Upper lobe of right lung (tissue), 1 donor: ENCODE measurements at regions not wholly inside any gene's neighbourhood (a gene's known extent, or its start where the extent isn't known, plus 50 kb on each side); places are given as distances from the start of the nearest gene placed in this dataset.

ENCODE experiments used
- ATAC-seq: fragments of 200-7000 bp; cut with Tn5 transposase; one replicate; pipeline ENCODE4 v1.9.1; 2020; ENCODE audit warnings: mild to moderate bottlenecking, moderate library complexity
- DNase-seq: peaks from one replicate; pipeline ENCODE4 v3.0.0-alpha.2; 2020
- H3K27ac ChIP-seq: fragments of 200-600 bp; one replicate; pipeline ENCODE4 v1.8.0; 2022
- H3K27me3 ChIP-seq: fragments of 200-600 bp; one replicate; pipeline ENCODE4 v1.8.0; 2022; ENCODE audit warnings: mild to moderate bottlenecking
- H3K36me3 ChIP-seq: fragments of 200-600 bp; one replicate; pipeline ENCODE4 v1.8.0; 2022
- H3K4me1 ChIP-seq: fragments of 200-600 bp; one replicate; pipeline ENCODE4 v1.8.0; 2022
- H3K4me3 ChIP-seq: fragments of 200-600 bp; one replicate; pipeline ENCODE4 v1.8.0; 2022; ENCODE audit warnings: mild to moderate bottlenecking
- H3K9me3 ChIP-seq: fragments of 200-600 bp; one replicate; pipeline ENCODE4 v1.8.0; 2022
- intact Hi-C: fragments of 100-400 bp; cut with DNase I; formaldehyde crosslinking; loops from one replicate; pipeline ENCODE4 v1.11.0; 2022
- TF ChIP-seq, protein P1 (sequence below): fragments of 200-600 bp; IDR thresholded peaks from one replicate; pipeline ENCODE4 v1.8.0; 2022; ENCODE audit warnings: antibody characterized with exemption
- donor health status: DM: no; HTN: yes; CAD: no; lungs with severe emphysema.

DNA sequence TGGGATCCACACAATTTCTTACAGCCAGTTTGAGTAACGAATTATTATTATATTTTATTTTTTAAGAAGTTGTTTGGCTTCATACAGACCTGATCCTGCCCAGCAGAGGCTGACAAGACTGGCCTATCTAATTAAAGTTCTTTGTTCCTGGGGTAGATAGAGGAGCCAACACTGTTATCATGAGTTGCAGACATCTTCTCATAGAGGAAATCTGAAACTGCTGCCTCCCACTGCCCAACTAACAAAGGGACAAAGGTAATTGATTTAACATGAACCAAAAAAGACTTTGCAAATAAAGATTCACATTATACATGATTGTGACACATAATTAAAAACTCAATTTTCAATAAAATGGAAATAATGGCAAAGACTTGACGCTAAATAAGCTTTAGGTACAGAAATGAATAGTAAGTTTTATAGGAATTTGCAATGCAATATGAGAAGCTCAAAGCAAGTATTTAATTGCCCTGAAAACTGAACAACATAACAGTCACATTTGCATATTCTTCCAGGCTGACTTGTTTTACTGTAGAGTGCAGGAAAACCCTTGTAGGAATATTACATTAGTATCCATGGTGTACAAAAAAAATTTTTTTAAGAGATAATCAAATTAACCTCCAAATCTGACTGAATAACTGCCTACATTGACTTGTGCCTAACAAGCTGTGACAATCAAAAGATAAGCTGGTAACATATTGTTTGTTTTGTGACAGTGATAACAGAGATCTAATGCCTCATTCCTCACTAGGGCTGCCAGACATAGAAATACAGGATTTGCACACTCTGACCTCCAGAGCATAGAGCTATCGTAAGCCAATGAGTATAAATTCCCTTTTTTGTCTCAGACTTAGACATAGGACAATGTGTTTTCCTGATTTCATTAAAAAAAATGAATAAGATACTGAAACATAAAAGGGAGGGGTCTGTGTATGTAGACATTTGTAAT lies 273.2 kb downstream of the MFSD1 start:
- TF ChIP-seq, protein P1, sequence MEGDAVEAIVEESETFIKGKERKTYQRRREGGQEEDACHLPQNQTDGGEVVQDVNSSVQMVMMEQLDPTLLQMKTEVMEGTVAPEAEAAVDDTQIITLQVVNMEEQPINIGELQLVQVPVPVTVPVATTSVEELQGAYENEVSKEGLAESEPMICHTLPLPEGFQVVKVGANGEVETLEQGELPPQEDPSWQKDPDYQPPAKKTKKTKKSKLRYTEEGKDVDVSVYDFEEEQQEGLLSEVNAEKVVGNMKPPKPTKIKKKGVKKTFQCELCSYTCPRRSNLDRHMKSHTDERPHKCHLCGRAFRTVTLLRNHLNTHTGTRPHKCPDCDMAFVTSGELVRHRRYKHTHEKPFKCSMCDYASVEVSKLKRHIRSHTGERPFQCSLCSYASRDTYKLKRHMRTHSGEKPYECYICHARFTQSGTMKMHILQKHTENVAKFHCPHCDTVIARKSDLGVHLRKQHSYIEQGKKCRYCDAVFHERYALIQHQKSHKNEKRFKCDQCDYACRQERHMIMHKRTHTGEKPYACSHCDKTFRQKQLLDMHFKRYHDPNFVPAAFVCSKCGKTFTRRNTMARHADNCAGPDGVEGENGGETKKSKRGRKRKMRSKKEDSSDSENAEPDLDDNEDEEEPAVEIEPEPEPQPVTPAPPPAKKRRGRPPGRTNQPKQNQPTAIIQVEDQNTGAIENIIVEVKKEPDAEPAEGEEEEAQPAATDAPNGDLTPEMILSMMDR: no peak
- H3K27me3 ChIP-seq: no peaks in the 10 kb centered on the region
- H3K4me3 ChIP-seq: no peak overlapping the region
- no peak for ATAC-seq
- no peak overlapping the region for H3K27ac ChIP-seq
- no peaks in the 10 kb centered on the region for H3K9me3 ChIP-seq
- intact Hi-C loops: no loop called here
- H3K36me3 ChIP-seq: no peaks in the 10 kb centered on the region
- H3K4me1 ChIP-seq: no peaks in the 10 kb centered on the region
- no peak for DNase-seq

DNA sequence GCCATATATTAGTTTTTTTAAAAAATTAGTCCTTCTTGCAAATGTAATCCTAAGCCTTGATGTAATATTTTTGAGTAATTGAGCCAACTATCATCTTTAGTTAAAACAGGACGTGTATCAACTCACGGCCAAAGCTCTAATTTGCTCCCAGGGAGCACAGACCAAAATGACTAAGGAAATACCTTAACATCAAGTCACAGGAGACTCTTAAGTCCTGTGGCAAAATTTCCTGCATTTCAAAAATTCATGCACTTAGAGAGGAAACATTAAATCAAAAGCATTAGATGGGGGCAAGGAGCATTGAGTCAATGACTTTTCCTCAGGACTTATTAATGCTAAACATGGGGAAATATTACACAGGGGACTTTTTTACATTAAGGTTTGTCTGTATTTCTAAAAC lies 276.0 kb downstream of the MFSD1 start:
- Histone ChIP-seq H3K9me3 (no peaks in the 10 kb centered on the region), H3K27me3 (no peaks in the 10 kb centered on the region), H3K4me1 (no peaks in the 10 kb centered on the region), H3K27ac (no peak overlapping the region), H3K36me3 (no peaks in the 10 kb centered on the region), H3K4me3 (no peak overlapping the region)
- TF ChIP-seq, protein P1: no peak
- ATAC-seq (no peak), DNase-seq (no peak)
- intact Hi-C loops: no loop called here

DNA sequence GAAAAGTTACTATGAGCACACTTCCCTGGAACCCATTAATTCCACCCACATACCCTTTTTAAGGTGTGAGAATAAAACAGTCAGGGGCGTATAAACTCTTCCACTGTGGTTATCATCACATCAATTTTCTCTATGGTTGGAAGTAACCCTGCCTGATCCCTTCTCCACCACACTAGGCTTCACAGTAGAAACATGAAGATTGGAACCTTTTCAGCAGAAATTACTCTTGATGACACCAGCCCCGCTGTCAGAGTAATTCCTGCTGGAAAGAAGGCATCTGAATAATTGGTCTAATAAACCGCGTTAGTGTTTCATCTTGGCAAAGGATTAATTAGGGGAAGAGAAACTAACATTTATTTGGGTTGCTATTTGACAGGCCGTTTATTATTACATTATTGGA lies 278.4 kb downstream of the MFSD1 start:
- intact Hi-C loops: no loop called here
- Histone ChIP-seq H3K36me3 (no peaks in the 10 kb centered on the region), H3K9me3 (no peaks in the 10 kb centered on the region), H3K27me3 (no peaks in the 10 kb centered on the region), H3K4me3 (no peak overlapping the region), H3K4me1 (no peaks in the 10 kb centered on the region), H3K27ac (no peak overlapping the region)
- ATAC-seq (no peak), DNase-seq (no peak)
- TF ChIP-seq, protein P1: no peak

DNA sequence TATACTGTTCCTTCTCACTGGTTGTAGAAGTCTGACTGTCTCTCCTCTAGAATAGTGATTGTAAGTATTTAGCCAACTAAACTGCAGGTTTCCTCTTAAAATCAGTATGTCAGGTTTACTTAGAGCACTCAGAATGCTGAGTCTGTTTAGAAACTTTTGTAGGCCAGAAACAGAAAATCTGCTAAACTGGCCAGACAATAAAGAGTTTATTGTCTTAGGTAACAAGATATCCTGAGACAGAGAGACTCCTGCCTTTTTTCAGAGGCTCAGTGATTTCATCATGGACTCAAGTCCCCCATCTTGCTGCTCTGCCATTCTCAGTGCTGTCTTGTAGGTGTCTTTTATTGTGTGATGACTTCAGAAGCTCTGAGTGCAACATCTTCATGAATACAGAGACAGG lies 279.0 kb downstream of the MFSD1 start:
- ATAC-seq (no peak), DNase-seq (no peak)
- H3K4me3 ChIP-seq: no peak overlapping the region
- intact Hi-C loops: no loop called here
- no peaks in the 10 kb centered on the region for H3K4me1 ChIP-seq
- no peaks in the 10 kb centered on the region for H3K27me3 ChIP-seq
- H3K36me3 ChIP-seq: no peaks in the 10 kb centered on the region
- TF ChIP-seq, protein P1: no peak
- H3K27ac ChIP-seq: no peak overlapping the region
- no peaks in the 10 kb centered on the region for H3K9me3 ChIP-seq

DNA sequence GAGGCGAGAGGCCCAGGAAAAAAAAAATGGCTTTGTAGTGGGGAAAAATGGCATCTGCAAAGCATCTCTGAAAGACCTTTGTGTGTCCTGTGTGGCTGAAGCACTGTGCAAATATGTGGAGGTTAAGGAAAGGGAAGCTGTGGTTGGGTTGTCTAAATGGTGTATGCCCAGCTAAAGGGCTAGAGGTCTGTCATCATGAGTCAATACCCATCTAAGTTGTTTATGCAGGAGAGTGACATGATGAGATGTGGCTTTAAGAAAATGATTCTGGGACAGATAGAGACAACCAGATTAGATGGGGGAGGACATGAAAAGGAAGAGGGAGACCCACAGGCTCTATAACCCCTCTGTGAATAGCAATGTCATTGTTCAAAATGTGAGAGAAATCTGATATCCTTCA lies 280.7 kb downstream of the MFSD1 start:
- ATAC-seq (no peak), DNase-seq (no peak)
- Histone ChIP-seq H3K4me1 (no peaks in the 10 kb centered on the region), H3K27ac (no peak overlapping the region), H3K36me3 (no peaks in the 10 kb centered on the region), H3K27me3 (no peaks in the 10 kb centered on the region), H3K9me3 (no peaks in the 10 kb centered on the region), H3K4me3 (no peak overlapping the region)
- intact Hi-C loops: no loop called here
- TF ChIP-seq, protein P1: no peak
